Thyroid gland (tissue), 4 donors: ENCODE measurements at regions not wholly inside any gene's neighbourhood (a gene's known extent, or its start where the extent isn't known, plus 50 kb on each side); places are given as distances from the start of the nearest gene placed in this dataset.

Experiments used
- CTCF ChIP-seq, 6 experiments: fragments of 200-600 bp in 3 of 6; fragments of 450-650 bp in 3 of 6; sonication (generic) in 3 of 6; IDR thresholded peaks; one replicate each; pipeline ENCODE4 v1.5.1; 2016 to 2019; ENCODE audit warnings: antibody characterized with exemption in 6 of 6, mild to moderate bottlenecking in 2 of 6, inconsistent platforms in 1 of 6, moderate library complexity in 1 of 6
- POLR2A ChIP-seq, 2 donors: fragments of 450-650 bp; IDR thresholded peaks; one replicate each; pipeline ENCODE4 v1.6.1; 2017; ENCODE audit warnings: antibody characterized with exemption in 2 of 2, mild to moderate bottlenecking in 2 of 2, moderate library complexity in 1 of 2

- TF ChIP-seq CTCF (IDR thresholded peaks at IDR 0.05) (no peak), POLR2A (IDR thresholded peaks at IDR 0.05) (no peak)
Observed at GRCh38 chr11:92304271-92304670, 79.7 kb downstream of the FAT3 start.
